ENCODE measurements at regions not wholly inside any gene's neighbourhood (a gene's known extent, or its start where the extent isn't known, plus 50 kb on each side); places are given as distances from the start of the nearest gene placed in this dataset.

DNA sequence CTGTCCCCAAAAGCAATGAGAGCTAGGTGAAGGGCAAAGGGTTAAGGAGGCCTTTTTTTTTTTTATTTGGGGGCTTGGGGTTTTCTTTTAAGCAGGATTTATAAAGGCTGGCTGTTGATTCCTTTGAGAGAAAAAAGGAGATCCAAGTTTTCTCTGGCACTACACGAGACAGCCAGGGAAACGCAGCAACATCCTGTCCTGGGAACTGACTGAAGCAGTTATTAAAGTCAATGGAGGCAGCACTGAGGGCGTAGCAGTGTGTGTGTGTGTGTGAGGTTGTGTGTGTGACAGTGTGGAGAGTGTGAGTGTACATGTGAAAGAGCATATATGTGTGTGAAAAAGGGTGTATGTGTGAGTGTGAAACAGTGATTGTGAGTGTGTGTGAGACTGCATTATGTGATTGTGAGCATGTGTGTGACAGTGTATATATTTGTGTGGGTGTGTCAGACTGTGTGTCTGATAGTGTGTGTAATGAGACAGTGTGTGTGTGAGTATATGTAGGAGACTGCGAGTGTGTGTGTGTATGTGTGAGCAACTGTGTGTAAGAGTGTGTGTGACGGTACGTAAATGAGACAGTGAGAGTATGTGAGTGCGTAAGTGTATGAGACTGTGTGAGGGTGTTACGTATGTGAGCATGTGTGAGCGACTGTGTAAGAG, 65.9 kb upstream of the TIAM1 start:
- DNase-seq (ENCODE audit: low read depth): no peak

DNA sequence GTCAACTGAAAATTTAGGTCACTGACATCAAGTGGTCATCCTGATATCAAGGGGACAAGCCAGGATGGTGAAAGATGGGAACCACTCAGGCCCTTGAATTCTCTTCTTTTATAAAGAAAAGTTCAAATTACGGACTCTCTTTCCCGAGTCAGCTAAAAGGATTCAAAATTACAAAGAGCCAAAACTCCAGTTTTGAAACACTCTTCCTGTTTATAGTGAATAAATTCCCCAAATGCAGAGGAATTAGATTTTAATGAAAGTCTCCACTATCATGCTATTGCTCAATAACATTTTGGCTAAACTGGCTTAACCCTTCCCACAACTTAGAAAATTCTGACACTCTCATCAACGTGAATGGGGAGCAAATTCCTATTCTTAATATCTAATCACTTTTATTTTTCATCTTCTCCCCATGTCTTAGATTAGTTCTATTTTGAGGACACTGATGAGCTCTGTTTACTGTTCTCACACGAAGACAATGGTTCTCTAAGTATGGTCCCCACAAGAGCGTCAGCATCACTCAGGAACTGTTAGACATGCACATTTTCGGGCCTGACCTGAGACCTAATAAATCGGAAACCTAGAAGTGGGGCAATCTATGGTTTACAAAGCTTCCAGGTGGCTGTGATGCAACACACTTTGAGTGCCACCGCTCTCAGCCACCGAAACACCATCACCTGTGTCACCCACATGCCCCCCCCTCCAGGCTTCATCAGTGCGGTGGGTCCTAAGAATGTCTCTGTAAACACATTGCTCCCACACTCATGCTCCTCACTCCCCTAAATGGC, 64.4 kb upstream of the TIAM1 start:
- no peak for DNase-seq (ENCODE audit: low read depth)

GRCh38 chr21:31406510-31406909, 62.4 kb upstream of the TIAM1 start:
- DNase-seq (ENCODE audit: low read depth): no peak

DNA sequence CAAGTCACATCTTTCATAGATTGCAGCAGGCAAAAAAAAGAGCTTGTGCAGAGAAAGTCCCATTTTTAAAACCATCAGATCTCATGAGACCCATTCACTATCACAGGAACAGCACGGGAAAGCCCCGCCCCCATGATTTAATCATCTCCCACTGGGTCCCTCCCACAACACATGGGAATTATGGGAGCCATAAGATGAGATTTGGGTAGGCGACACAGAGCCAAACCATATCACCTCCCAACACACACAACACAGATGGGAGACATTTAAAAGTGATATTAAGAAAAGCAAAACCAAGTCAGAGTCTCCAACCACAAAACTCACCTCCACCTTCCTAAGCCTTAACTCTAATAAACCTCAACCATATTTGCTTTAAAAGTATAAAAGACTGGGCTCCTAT, 61.5 kb upstream of the TIAM1 start:
- no peak for DNase-seq (ENCODE audit: low read depth)

DNA sequence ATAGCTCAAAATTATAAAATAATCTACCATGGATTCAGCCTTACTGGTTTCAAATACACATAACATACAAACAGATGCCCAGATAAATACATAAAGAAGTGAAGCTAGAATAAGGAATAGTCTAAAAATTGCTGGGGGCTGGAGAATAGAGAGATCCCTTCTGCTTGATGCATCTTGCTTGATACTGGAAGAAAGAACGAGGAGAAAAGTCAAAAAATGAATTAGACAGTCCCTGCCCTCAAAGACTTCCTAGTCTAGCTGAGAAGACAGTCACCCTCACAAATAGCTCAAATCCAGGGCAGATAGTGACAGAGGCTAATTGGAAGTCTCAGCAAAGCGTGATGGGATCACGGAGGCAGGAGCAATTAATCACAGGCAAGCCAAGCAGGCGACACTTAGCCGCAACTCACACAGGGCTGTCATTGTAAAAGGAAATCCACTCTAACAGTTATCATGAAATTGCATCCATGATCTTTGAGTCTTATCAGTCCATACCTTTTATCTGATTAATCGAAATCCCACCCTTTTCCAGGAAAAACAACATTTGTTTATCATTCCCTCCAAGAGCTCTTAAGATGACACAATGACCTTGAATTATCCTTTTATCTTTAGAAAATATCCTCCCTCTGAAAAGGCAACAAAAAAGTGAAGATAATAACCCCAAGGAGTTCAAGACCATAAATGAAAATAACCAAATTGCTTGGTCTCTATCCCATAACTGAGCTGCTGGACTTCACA, 59.7 kb upstream of the TIAM1 start:
- DNase-seq (ENCODE audit: low read depth): no peak

DNA sequence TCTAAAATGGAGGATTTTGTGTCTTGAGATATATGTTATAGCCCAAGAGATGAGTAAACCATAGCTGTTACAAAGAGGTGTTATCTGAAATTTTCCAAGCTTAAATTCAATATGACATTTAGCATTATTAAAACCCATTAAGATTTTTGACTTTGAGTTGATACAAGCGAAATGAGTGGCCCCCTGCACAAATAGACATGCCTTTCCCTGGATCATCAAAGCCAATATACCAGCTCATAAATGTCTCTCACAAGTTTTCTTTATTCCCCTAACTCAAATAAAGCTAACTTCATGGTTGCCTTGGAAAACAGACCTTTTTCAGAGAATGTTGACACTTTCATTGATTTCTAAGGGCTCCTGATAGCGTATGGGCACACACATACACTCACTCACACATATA, 55.5 kb upstream of the TIAM1 start:
- DNase-seq (ENCODE audit: low read depth): no peak

DNA sequence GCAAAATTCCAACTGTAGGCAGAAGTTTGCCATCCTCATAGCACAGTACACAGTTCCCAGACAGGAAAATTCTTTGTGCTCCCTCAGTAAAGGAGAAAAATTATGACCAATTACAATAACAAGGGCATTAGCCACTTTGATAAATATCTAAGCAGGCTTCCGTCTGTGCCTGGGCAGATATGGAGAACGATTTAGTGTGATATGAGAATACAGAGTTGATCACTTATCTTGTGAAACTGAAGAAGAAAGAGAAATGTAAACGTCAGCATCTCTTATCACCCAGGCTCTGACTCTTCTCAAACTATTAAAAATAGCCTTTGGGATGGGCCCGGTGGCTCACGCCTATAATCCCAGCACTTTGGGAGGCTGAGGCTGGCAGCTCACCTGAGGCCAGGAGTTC, 54.5 kb upstream of the TIAM1 start:
- no peak for DNase-seq (ENCODE audit: low read depth)

GRCh38 chr21:31397939-31398338, 53.9 kb upstream of the TIAM1 start:
- no peak for DNase-seq (ENCODE audit: low read depth)

DNA sequence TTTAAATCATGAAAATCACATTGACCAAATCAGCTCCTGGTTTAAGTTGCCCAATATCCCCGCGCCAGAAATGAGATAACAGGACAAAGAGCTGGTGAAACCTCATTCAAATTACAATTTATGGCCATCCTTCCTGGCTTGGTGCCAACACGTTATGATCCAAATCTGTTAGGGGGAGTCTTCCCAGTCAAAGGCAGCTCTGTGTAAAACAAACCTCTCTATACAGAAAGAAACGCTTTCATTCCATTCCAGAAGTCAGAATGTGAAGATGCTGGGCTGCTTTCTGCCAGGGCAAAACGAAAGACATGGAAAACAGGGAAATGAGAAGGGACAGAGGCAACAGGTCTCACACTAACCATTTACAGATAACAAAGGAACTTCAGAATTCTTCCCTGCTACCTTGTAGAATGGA, 53.5 kb upstream of the TIAM1 start:
- DNase-seq (ENCODE audit: low read depth): no peak

- DNase-seq (ENCODE audit: low read depth): no peak
These were observed 53.0 kb upstream of the TIAM1 start for GRCh38 chr21:31397030-31397429.

DNA sequence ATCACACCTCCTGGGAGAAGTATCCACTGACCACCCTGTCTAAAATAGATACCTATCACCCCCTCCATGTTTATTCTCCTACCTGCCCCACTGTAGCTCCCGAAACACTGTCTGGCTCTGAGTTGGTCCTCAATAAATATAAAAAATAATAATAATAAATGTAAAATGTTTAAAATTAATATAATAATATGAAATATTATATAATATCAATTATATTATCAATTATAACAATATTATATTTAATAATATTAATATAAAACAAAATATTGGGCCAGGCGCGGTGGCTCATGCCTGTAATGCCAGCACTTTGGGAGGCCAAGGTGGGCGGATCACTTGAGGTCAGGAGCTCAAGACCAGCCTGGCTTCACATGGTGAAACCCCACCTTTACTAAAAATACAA, 52.3 kb upstream of the TIAM1 start:
- DNase-seq (ENCODE audit: low read depth): no peak

DNA sequence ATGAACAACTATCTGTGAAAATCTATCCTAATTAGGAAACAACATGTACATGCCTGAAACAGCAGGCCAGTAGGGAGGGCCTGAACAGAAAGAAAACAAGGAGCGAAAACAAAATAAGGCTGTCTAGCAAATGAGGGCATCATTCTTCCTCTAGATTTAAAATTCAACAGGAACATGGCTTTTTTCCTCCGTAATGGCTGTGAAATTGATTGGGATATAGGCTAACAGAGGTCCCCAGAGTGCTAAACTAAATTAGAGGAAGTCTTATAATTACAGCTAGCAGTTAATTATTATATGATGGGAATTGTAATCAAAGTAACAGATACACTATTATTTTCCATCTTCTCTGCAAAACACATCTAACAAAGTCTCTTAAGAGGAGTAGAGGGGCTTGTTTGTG, 51.7 kb upstream of the TIAM1 start:
- no peak for DNase-seq (ENCODE audit: low read depth)

DNA sequence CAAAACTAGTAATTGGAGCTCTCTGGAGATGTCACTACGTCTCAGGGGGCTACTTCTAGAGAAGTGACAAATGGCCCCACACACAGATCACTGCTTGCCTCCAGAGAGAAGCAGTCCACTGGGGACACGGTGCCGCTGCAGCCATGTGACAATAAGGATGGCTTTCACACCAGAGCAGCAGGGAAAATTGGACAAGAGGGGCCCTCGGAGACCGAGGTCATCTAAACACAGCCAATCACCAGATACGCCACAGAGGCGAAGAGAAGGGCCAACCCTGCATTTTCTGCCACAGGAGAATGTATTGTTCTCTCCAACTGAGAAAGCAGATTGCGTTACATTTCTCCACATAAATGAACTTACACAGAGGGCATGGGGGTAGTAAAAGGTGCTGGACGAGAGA, 51.2 kb upstream of the TIAM1 start:
- DNase-seq (ENCODE audit: low read depth): no peak

DNA sequence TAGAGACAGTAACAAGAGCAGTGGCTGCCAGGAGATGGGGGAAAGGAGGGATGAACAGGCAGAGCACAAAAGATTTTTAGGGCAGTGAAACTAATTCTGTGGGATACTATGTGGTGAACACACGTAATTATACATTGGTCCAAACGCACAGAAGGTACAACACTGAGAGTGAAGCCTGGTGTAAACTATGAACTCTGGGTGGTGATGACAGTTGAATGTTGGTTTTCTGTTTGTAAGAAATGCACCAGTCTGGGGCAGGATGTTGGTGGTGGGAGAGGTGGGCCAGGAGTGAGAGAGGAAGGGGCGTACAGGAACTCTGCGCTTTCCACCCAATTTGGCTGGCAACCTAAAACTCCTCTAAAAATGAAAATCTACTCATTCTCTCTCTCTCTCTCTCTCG, 50.2 kb upstream of the TIAM1 start:
- no peak for DNase-seq (ENCODE audit: low read depth)

Data from HS-5 (cell line).